Mesothelial cell of epicardium (in vitro differentiated cells): ENCODE measurements at regions not wholly inside any gene's neighbourhood (a gene's known extent, or its start where the extent isn't known, plus 50 kb on each side); places are given as distances from the start of the nearest gene placed in this dataset.

Experiments
- DNase-seq, 2 experiments: peaks; one replicate each; pipeline ENCODE4 v3.0.0; 2021; ENCODE audit warnings: low spot score in 2 of 2; ENCODE audit not compliant: unreplicated experiment in 2 of 2
- H3K27ac Mint-ChIP-seq: 2 replicates; pipeline ENCODE4 v1.8.0; 2021; ENCODE audit warnings: mixed read lengths
- H3K27me3 Mint-ChIP-seq: 2 replicates; pipeline ENCODE4 v1.8.0; 2021; ENCODE audit warnings: low read depth, mixed read lengths
- H3K36me3 Mint-ChIP-seq: 2 replicates; pipeline ENCODE4 v1.8.0; 2021; ENCODE audit warnings: mixed read lengths
- H3K4me1 Mint-ChIP-seq: 2 replicates; pipeline ENCODE4 v1.8.0; 2021; ENCODE audit warnings: mixed read lengths
- H3K4me3 Mint-ChIP-seq: 2 replicates; pipeline ENCODE4 v1.8.0; 2021; ENCODE audit warnings: mild to moderate bottlenecking, moderate library complexity, mixed read lengths
- H3K9me3 Mint-ChIP-seq: 2 replicates; pipeline ENCODE4 v1.8.0; 2021; ENCODE audit warnings: mixed read lengths
- TF ChIP-seq, protein P1 (sequence below): fragments of 200-600 bp; sonication (generic); IDR thresholded peaks from one replicate; pipeline ENCODE4 v1.5.0; 2021; ENCODE audit warnings: antibody characterized with exemption; ENCODE audit not compliant: unreplicated experiment

GRCh38 chr4:152175586-152175985 is 360.3 kb downstream of the FBXW7 start:
- Mint-ChIP-seq H3K36me3 (no peaks in the 10 kb centered on the region), H3K27me3 (no peaks in the 10 kb centered on the region), H3K27ac (no peak overlapping the region), H3K4me3 (no peak overlapping the region), H3K4me1 (no peaks in the 10 kb centered on the region), H3K9me3 (no peaks in the 10 kb centered on the region)
- TF ChIP-seq, protein P1, sequence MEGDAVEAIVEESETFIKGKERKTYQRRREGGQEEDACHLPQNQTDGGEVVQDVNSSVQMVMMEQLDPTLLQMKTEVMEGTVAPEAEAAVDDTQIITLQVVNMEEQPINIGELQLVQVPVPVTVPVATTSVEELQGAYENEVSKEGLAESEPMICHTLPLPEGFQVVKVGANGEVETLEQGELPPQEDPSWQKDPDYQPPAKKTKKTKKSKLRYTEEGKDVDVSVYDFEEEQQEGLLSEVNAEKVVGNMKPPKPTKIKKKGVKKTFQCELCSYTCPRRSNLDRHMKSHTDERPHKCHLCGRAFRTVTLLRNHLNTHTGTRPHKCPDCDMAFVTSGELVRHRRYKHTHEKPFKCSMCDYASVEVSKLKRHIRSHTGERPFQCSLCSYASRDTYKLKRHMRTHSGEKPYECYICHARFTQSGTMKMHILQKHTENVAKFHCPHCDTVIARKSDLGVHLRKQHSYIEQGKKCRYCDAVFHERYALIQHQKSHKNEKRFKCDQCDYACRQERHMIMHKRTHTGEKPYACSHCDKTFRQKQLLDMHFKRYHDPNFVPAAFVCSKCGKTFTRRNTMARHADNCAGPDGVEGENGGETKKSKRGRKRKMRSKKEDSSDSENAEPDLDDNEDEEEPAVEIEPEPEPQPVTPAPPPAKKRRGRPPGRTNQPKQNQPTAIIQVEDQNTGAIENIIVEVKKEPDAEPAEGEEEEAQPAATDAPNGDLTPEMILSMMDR, result no peak
- no peak for DNase-seq

DNA sequence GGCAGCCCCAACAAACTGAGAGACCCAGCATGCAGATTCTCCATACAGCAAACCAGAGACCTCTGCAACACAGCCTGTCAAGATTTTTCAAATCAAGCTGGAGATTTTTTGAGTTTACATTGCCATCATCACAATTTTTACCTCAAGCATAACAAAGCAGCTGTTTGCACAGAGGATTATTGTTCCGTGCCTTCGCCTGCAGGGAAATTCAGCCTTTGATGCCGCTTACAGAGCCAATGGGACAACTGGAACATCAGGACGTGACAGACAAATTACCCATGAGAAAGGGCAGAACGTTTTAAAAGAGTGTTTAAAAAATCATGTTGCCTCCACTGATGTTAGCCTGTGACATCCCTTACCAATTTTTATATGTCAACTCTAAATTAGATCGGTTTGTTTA is 363.7 kb downstream of the FBXW7 start:
- Mint-ChIP-seq H3K27me3 (peaks cover 2% of the 10 kb centered on the region), H3K9me3 (no peaks in the 10 kb centered on the region), H3K36me3 (no peaks in the 10 kb centered on the region), H3K27ac (no peak overlapping the region), H3K4me3 (no peak overlapping the region), H3K4me1 (no peaks in the 10 kb centered on the region)
- TF ChIP-seq, protein P1, result no peak
- no peak for DNase-seq

DNA sequence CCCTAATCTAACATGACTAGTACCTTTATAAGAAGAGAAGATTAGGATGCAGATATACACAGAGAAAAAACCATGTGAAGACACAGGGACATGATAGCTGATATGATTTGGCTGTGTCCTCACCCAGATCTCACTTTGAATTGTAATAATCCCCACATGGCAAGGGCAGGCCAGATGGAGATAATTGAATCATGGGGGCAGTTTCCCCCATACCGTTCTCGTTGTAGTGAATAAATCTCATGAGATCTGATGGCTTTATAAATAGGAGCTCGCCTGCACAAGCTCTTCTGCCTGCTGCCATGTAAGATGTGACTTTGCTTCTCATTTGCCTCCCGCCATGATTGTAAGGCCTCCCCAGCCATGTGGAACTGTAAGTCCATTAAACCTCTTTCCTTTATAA is 364.3 kb downstream of the FBXW7 start:
- no peaks in the 10 kb centered on the region for H3K4me1 Mint-ChIP-seq
- peaks cover 2% of the 10 kb centered on the region for H3K27me3 Mint-ChIP-seq
- H3K27ac Mint-ChIP-seq, result no peak overlapping the region
- TF ChIP-seq, protein P1, result no peak
- no peak overlapping the region for H3K4me3 Mint-ChIP-seq
- H3K36me3 Mint-ChIP-seq, result no peaks in the 10 kb centered on the region
- no peaks in the 10 kb centered on the region for H3K9me3 Mint-ChIP-seq
- DNase-seq, result no peak

DNA sequence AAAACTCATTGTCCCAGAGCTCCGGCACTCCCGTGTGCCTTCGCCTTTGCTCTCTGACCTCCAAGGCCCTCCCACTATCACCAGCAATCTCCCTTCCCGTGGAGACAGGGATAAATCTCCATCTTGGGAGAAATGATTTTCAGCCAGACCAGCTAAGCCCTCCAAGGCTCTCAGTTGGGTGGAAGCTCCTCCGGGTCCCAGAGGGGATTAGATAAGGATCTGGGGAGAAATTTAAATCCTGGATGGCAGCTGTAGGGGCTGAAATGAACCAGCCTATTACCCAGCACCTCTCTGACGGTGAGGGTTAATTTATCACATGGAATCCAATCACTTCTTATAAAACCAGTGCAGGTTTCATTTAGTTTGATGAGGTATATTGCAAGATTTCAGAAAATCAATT is 366.2 kb downstream of the FBXW7 start:
- Mint-ChIP-seq H3K9me3 (no peaks in the 10 kb centered on the region), H3K4me3 (no peak overlapping the region)
- no peak for DNase-seq

GRCh38 chr4:152168987-152169616 is 366.8 kb downstream of the FBXW7 start:
- no peaks in the 10 kb centered on the region for H3K9me3 Mint-ChIP-seq
- H3K4me1 Mint-ChIP-seq, result no peaks in the 10 kb centered on the region
- TF ChIP-seq, protein P1, result no peak
- no peaks in the 10 kb centered on the region for H3K36me3 Mint-ChIP-seq
- peaks cover 2% of the 10 kb centered on the region for H3K27me3 Mint-ChIP-seq
- H3K4me3 Mint-ChIP-seq, result no peak overlapping the region
- no peak for DNase-seq
- H3K27ac Mint-ChIP-seq, result no peak overlapping the region

More for the DNA sequence above, 366.2 kb downstream of the FBXW7 start:
- peaks cover 2% of the 10 kb centered on the region for H3K27me3 Mint-ChIP-seq
- no peak overlapping the region for H3K27ac Mint-ChIP-seq
- TF ChIP-seq, protein P1, result no peak
- no peaks in the 10 kb centered on the region for H3K36me3 Mint-ChIP-seq
- H3K4me1 Mint-ChIP-seq, result no peaks in the 10 kb centered on the region

- H3K27ac Mint-ChIP-seq, result no peak overlapping the region
- H3K4me3 Mint-ChIP-seq, result no peak overlapping the region
- H3K9me3 Mint-ChIP-seq, result no peaks in the 10 kb centered on the region
- H3K4me1 Mint-ChIP-seq, result no peaks in the 10 kb centered on the region
- peak in 1 of 2 experiments; percentile 48 for DNase-seq
- H3K36me3 Mint-ChIP-seq, result no peaks in the 10 kb centered on the region
- peaks cover 2% of the 10 kb centered on the region for H3K27me3 Mint-ChIP-seq
- TF ChIP-seq, protein P1, result no peak
These were observed 369.3 kb downstream of the FBXW7 start for GRCh38 chr4:152166567-152166966.
